ENCODE measurements at regions not wholly inside any gene's neighbourhood (a gene's known extent, or its start where the extent isn't known, plus 50 kb on each side); places are given as distances from the start of the nearest gene placed in this dataset.
"Not testable (repeated sequence)": the region's sequence is repeated elsewhere in the genome, so short reads cannot be mapped to it uniquely, and the experiment has no call there.

DNA sequence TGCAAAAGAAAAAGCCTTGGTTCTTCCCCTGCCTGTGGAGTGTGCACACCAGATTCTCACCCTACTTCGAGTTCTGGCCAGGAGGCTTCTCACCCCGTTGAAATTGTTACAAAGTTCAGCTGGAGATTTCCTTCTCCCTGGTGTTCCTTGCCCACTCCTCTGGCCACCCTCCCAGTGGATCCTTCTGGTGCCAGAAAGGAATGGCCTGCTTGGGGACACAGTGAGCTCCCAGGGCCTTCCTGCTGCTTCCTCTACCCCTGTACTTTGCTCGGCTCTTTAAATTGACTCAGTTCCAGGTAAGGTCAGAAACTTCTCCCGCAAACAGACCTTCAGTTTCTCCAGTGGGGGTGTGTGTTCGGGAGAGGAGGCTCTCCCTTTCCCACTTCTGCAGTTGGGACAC lies 140.1 kb upstream of the CFAP20DC start:
- no peak for DNase-seq (ENCODE audit: low spot score)

GRCh38 chr3:59189526-59189925 lies 139.7 kb upstream of the CFAP20DC start:
- DNase-seq (ENCODE audit: low spot score), result no peak

- no peak for DNase-seq (ENCODE audit: low spot score)
Observed at GRCh38 chr3:59186725-59187124, 136.9 kb upstream of the CFAP20DC start.

DNA sequence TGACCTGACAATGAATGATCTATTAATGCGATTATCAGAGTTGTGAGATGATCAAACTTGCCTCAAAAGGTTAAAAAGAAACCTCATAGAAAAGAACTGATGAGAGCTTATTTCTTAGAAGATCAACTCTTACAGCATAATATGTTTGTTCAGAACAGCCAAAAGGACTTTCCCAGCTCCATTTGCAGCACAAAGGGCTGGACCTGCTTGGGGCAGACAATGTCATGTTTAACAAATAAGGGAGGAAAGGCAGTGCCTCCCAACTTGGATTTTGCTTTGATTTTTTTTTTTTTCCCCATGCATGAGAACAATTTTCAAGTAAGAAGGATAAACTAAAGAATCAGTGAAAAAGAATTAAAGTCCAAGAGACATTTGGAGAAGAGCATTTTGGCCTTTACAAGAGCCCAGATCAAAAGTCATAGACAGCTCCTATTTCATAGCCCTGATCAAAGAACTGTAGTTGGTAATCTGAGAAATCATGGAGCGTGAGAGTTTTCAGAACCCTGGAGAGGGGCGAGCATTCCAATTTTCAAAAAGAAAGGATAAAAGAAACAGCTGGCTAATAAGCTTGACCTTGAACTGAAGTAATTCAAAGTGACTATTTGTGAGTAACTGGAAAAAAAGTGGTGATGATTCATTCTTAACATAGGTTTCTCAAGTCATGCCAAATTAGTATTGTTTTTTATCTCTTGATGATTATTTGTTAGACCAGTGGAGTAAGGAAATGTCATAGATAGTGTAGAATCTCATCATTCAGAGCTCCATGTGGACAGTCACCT lies 136.0 kb upstream of the CFAP20DC start:
- no peak for DNase-seq (ENCODE audit: low spot score)

DNA sequence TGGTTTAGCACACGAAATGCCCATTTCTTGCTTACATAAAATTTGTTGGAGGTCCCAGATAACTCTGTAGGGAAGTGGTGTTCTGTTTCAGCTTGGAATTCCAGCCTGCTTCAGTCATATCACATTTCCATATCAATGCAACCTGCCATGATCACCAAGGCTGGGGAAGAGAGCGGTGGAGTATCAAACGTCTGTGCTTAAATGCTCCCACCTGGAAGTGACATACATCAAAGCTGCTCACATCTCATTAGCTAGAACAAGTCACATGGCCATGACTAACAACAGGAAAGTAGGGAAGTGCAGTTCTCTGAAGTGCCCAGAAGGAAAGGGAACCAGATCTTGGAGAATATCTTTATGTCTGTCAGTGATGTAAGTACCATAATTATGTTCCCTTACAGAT lies 130.2 kb upstream of the CFAP20DC start:
- no peak for DNase-seq (ENCODE audit: low spot score)

GRCh38 chr3:59178698-59179097 lies 128.9 kb upstream of the CFAP20DC start:
- no peak for DNase-seq (ENCODE audit: low spot score)

- no peak for DNase-seq (ENCODE audit: low spot score)
Observed at GRCh38 chr3:59171491-59171890, 121.7 kb upstream of the CFAP20DC start.

DNA sequence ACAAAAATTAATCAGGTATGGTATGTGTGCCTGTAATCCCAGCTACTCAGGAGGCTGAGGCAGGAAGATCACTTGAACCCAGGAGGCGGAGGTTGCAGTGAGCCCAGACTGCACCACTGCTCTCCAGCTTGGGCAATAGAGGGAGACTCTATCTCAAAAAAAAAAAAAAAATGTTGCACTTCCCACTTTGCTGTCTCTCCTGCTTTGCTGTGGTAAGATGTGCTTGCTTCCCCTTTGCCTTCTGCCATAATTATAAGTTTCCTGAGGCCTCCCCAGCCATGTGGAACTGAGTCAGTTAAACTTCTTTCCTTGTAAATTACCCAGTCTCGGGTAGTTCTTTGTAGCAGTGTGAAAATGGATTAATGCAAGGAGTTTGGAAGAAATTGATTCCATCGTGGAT lies 120.3 kb upstream of the CFAP20DC start:
- DNase-seq (ENCODE audit: low spot score), result not testable (repeated sequence)

DNA sequence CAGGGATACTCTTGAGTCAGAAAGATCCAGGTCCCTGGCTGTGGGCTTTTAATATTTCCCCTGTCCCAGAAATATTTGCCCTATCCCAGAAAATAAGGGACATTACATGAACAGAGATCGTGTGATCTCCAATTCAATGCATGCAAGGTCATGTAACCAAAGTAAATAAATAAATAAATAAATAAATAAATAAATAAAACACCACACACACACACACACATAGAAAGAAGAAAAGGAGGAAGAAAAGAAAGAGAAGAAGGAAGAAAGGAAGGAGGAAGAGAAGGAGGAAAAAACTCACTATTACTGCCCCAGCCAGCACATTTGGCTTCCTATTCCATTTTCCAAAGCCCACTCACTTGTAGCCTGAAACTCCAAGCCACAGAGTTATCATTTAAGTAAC lies 117.9 kb upstream of the CFAP20DC start:
- DNase-seq (ENCODE audit: low spot score), result no peak

DNA sequence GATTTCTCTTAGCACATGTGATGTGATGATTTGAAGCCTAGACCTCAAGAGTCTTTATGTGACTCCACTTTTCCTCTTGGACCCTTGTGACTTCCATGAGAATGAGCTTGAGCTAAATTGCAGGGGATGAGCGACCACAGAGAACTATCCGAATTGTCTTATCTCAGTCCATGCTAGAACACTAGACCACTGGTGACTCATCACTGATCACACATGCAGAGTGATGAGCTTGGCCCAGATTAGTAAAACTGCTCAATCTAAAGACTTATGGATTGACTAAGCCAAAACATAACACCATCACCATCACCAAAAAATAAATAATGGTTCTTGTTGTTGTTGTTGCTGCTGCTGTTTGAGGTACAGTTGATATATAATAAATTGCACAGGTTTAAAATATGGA lies 114.1 kb upstream of the CFAP20DC start:
- no peak for DNase-seq (ENCODE audit: low spot score)

- DNase-seq (ENCODE audit: low spot score), result no peak
Observed at GRCh38 chr3:59161048-59161447, 111.2 kb upstream of the CFAP20DC start.

GRCh38 chr3:59160133-59160746 lies 110.4 kb upstream of the CFAP20DC start:
- no peak for DNase-seq (ENCODE audit: low spot score)

DNA sequence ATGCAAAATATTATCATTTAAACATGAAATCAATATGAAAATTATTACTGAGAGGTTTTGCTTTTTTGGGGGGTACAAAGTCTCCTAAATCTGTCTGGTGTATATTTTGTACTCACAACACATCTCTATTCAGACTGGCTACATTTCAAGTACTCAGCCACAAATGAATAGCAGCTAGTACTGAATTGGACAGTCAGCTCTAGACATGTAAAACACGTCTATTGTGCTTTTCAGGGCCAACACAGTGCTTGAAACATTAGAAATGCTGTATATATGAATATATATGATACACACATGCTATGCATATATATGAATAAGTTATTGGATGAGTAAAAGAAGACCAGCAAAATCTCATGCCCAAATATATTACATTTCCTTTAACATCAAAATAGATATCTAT lies 103.8 kb upstream of the CFAP20DC start:
- no peak for DNase-seq (ENCODE audit: low spot score)

GRCh38 chr3:59152943-59153342 lies 103.1 kb upstream of the CFAP20DC start:
- no peak for DNase-seq (ENCODE audit: low spot score)

- no peak for DNase-seq (ENCODE audit: low spot score)
Observed at GRCh38 chr3:59150039-59150438, 100.2 kb upstream of the CFAP20DC start.

- no peak for DNase-seq (ENCODE audit: low spot score)
Observed at GRCh38 chr3:59149166-59149565, 99.3 kb upstream of the CFAP20DC start.

DNA sequence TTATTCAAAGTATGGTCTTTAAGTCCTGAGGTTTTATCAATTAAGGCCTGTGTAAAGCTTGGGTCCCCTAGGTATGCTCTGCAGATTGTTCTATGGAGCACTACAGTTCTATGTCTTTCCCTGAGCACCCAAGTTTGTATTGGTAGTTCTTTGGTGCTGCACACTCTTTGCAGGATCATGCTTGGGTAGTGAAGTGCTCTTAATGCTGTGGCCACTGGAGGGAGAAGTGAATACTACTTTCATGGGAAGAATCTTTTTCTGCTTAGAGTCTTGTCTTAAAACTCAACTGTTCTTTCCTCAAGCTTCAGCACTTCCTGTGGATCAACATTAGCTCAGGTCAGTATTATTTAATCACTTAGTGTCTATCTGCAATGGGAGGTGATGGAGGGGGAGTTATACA lies 93.6 kb upstream of the CFAP20DC start:
- DNase-seq (ENCODE audit: low spot score), result no peak

DNA sequence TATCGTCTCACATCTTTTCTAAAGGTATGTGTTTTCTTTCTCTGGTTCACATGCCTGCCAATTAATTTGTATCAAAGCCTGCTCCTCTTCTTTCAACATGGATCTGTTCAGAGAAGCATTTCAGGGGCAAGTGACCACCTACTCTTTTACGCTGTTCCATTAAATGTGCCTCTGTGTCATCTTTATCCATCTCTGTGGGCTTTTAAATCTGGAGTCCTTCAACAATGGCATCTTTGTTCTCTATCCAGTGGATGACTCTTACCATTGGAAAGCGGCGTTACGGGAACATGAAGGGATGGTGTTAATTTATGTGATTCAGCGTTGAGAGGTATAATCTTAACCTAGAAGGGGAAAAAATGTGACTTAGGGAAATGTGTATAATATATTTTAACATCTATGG lies 92.7 kb upstream of the CFAP20DC start:
- no peak for DNase-seq (ENCODE audit: low spot score)

- no peak for DNase-seq (ENCODE audit: low spot score)
Observed at GRCh38 chr3:59138966-59139365, 89.1 kb upstream of the CFAP20DC start.

GRCh38 chr3:59137415-59137814 lies 87.6 kb upstream of the CFAP20DC start:
- no peak for DNase-seq (ENCODE audit: low spot score)

- DNase-seq (ENCODE audit: low spot score), result no peak
Observed at GRCh38 chr3:59136081-59136480, 86.3 kb upstream of the CFAP20DC start.

GRCh38 chr3:59135096-59135495 lies 85.3 kb upstream of the CFAP20DC start:
- no peak for DNase-seq (ENCODE audit: low spot score)

DNA sequence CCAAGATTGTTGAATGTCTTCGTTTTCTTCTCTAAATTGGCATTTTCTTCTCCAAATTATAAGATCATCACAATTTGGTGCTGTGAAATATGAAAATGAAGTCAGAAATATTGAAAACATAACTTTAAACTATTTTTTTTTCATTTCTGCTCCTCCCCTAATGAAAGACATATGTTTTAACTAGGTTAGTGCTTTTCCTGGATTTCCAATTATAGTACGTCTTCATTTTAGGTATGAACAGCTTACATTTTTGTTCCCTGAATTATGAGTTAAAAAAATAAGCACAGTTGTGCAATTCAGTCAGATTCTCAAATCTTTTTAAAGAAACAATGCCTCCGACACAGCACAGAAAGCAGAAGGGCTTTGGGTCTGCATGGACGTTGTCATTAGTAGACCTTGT lies 83.5 kb upstream of the CFAP20DC start:
- no peak for DNase-seq (ENCODE audit: low spot score)
